Stomach (tissue), 4 donors: ENCODE measurements at regions not wholly inside any gene's neighbourhood (a gene's known extent, or its start where the extent isn't known, plus 50 kb on each side); places are given as distances from the start of the nearest gene placed in this dataset.

Experiments
- POLR2A ChIP-seq, 4 donors: fragments of 450-650 bp; IDR thresholded peaks; one replicate each; pipeline ENCODE4 v1.6.1; 2016; ENCODE audit warnings: antibody characterized with exemption in 4 of 4, control low read depth in 2 of 4, mild to moderate bottlenecking in 1 of 4, moderate library complexity in 1 of 4
- POLR2AphosphoS5 ChIP-seq, 3 donors: sonication (generic); formaldehyde crosslinking; IDR thresholded peaks; one replicate each; pipeline ENCODE4 v1.6.1; 2016; ENCODE audit warnings: antibody characterized with exemption in 3 of 3
- TF ChIP-seq, protein P1 (sequence below), 7 experiments: fragments of 450-650 bp in 4 of 7; fragments of 200-600 bp in 3 of 7; sonication (generic) in 3 of 7; IDR thresholded peaks; one replicate each; pipeline ENCODE4 v1.5.1; 2016 to 2019; ENCODE audit warnings: antibody characterized with exemption in 7 of 7, control low read depth in 2 of 7, mild to moderate bottlenecking in 1 of 7

DNA sequence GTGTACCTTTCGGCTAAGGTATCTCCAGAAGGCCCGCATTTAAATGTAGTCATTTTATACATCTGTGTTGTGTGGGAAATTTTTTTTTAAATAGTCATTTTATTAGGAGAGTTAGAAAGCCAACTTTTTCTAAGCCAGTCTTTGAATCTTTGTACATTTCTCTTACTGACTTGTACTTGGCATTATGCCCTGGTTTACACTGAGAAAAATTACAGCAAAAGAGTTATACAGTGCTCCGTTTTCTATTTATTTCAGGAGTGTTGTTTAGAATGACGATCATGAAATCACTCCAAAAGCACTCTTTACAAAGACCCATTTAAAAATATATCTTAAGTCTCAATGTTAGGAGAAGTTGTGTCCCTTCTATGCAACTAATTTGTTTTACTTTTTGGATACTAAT lies 91.8 kb downstream of the CYB561 start:
- TF ChIP-seq POLR2A (IDR thresholded peaks at IDR 0.05) (no peak), POLR2AphosphoS5 (IDR thresholded peaks at IDR 0.05) (no peak)
- TF ChIP-seq, protein P1, sequence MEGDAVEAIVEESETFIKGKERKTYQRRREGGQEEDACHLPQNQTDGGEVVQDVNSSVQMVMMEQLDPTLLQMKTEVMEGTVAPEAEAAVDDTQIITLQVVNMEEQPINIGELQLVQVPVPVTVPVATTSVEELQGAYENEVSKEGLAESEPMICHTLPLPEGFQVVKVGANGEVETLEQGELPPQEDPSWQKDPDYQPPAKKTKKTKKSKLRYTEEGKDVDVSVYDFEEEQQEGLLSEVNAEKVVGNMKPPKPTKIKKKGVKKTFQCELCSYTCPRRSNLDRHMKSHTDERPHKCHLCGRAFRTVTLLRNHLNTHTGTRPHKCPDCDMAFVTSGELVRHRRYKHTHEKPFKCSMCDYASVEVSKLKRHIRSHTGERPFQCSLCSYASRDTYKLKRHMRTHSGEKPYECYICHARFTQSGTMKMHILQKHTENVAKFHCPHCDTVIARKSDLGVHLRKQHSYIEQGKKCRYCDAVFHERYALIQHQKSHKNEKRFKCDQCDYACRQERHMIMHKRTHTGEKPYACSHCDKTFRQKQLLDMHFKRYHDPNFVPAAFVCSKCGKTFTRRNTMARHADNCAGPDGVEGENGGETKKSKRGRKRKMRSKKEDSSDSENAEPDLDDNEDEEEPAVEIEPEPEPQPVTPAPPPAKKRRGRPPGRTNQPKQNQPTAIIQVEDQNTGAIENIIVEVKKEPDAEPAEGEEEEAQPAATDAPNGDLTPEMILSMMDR (IDR thresholded peaks at IDR 0.05): no peak
